GM23338 (cell line): ENCODE measurements at regions not wholly inside any gene's neighbourhood (a gene's known extent, or its start where the extent isn't known, plus 50 kb on each side); places are given as distances from the start of the nearest gene placed in this dataset.

ENCODE experiments used
- ATAC-seq: fragments of 200-7000 bp; cut with Tn5 transposase; 3 replicates; pipeline ENCODE4 v1.9.1; 2020
- DNase-seq: peaks from one replicate; pipeline ENCODE4 v3.0.0-alpha.2; 2015; ENCODE audit warnings: low spot score
- H2AFZ ChIP-seq: fragments of 200-600 bp; sonication (generic); 2 replicates; pipeline ENCODE4 v1.8.0; 2016; ENCODE audit warnings: antibody characterized with exemption, mild to moderate bottlenecking, moderate library complexity
- H3F3A ChIP-seq: fragments of 200-600 bp; sonication (generic); replicated peaks from 2 replicates; pipeline ENCODE4 v1.8.0; 2017; ENCODE audit warnings: antibody characterized with exemption, mixed run types, low read depth
- H3K27ac ChIP-seq: fragments of 200-600 bp; sonication (generic); 2 replicates; pipeline ENCODE4 v1.6.1; 2016; ENCODE audit warnings: low read depth
- H3K27me3 ChIP-seq: fragments of 200-600 bp; sonication (generic); 2 replicates; pipeline ENCODE4 v1.8.0; 2016; ENCODE audit warnings: mild to moderate bottlenecking, mixed run types, moderate library complexity; ENCODE audit not compliant: insufficient read depth
- H3K36me3 ChIP-seq: fragments of 200-600 bp; sonication (generic); 2 replicates; pipeline ENCODE4 v1.8.0; 2016; ENCODE audit warnings: mild to moderate bottlenecking; ENCODE audit not compliant: insufficient read depth
- H3K4me1 ChIP-seq: fragments of 200-600 bp; sonication (generic); 2 replicates; pipeline ENCODE4 v1.8.0; 2016; ENCODE audit warnings: mild to moderate bottlenecking, moderate library complexity; ENCODE audit not compliant: insufficient read depth
- H3K4me2 ChIP-seq: fragments of 200-600 bp; sonication (generic); 2 replicates; pipeline ENCODE4 v1.7.1; 2017; ENCODE audit warnings: mixed run types
- H3K4me3 ChIP-seq: fragments of 200-600 bp; sonication (generic); 2 replicates; pipeline ENCODE4 v1.6.1; 2016; ENCODE audit warnings: mixed run types
- H3K79me2 ChIP-seq: fragments of 200-600 bp; sonication (generic); replicated peaks from 2 replicates; pipeline ENCODE4 v1.8.0; 2017; ENCODE audit warnings: mild to moderate bottlenecking; ENCODE audit not compliant: insufficient read depth
- H3K9me2 ChIP-seq: fragments of 200-600 bp; sonication (generic); 2 replicates; pipeline ENCODE4 v1.8.0; 2017; ENCODE audit not compliant: insufficient read depth
- H4K20me1 ChIP-seq: fragments of 200-600 bp; sonication (generic); replicated peaks from 2 replicates; pipeline ENCODE4 v1.8.0; 2017; ENCODE audit warnings: mild to moderate bottlenecking; ENCODE audit not compliant: insufficient read depth
- H3K27ac Mint-ChIP-seq: 2 replicates; pipeline ENCODE4 v1.8.0; 2020; ENCODE audit warnings: inconsistent platforms, mild to moderate bottlenecking, moderate library complexity, mixed read lengths
- H3K27me3 Mint-ChIP-seq: 3 replicates; pipeline ENCODE4 v1.8.0; 2022; ENCODE audit warnings: low read depth, mild to moderate bottlenecking, moderate library complexity, mixed read lengths, inconsistent platforms; ENCODE audit not compliant: insufficient read depth, poor library complexity
- H3K36me3 Mint-ChIP-seq: 3 replicates; pipeline ENCODE4 v1.8.0; 2021; ENCODE audit warnings: low read depth, mild to moderate bottlenecking, inconsistent platforms, moderate library complexity, mixed read lengths
- H3K4me1 Mint-ChIP-seq: 3 replicates; pipeline ENCODE4 v1.8.0; 2020; ENCODE audit warnings: mild to moderate bottlenecking, inconsistent platforms, mixed read lengths
- H3K4me3 Mint-ChIP-seq: 3 replicates; pipeline ENCODE4 v1.8.0; 2021; ENCODE audit warnings: moderate library complexity, mild to moderate bottlenecking, inconsistent platforms, mixed read lengths
- H3K9me3 Mint-ChIP-seq: 3 replicates; pipeline ENCODE4 v1.8.0; 2020; ENCODE audit warnings: moderate library complexity, mild to moderate bottlenecking, inconsistent platforms, mixed read lengths
- CREB1 ChIP-seq: fragments of 250-450 bp; sonication (Bioruptor Pico); IDR thresholded peaks from 2 replicates; pipeline ENCODE4 v1.5.0; 2020; ENCODE audit warnings: low read depth, mild to moderate bottlenecking, moderate library complexity
- ETS1 ChIP-seq: IDR thresholded peaks from 2 replicates; pipeline ENCODE4 v1.6.1; 2016; ENCODE audit warnings: antibody characterized with exemption
- EZH2 ChIP-seq: fragments of 200-600 bp; sonication (generic); IDR thresholded peaks from one replicate; pipeline ENCODE4 v1.8.0; 2017; ENCODE audit warnings: antibody characterized with exemption, mild to moderate bottlenecking, low read depth; ENCODE audit not compliant: unreplicated experiment
- EZH2phosphoT487 ChIP-seq: fragments of 200-600 bp; sonication (generic); IDR thresholded peaks from one replicate; pipeline ENCODE4 v1.8.1; 2018; ENCODE audit warnings: antibody characterized with exemption; ENCODE audit not compliant: unreplicated experiment
- JUNB ChIP-seq: IDR thresholded peaks from one replicate; pipeline ENCODE4 v1.6.1; 2016; ENCODE audit warnings: antibody characterized with exemption; ENCODE audit not compliant: unreplicated experiment
- POLR2AphosphoS5 ChIP-seq: IDR thresholded peaks from 2 replicates; pipeline ENCODE4 v1.6.1; 2016; ENCODE audit warnings: antibody characterized with exemption, low read depth
- STAT1 ChIP-seq: IDR thresholded peaks from one replicate; pipeline ENCODE4 v1.6.1; 2016; ENCODE audit warnings: antibody characterized with exemption; ENCODE audit not compliant: unreplicated experiment
- ZNF114 ChIP-seq: fragments of 250-450 bp; sonication (Bioruptor Pico); IDR thresholded peaks from 2 replicates; pipeline ENCODE4 v1.5.0; 2020; ENCODE audit warnings: mild to moderate bottlenecking, moderate library complexity
- ZNF331 ChIP-seq: fragments of 250-450 bp; sonication (Bioruptor Pico); IDR thresholded peaks from 2 replicates; pipeline ENCODE4 v1.5.0; 2020; ENCODE audit warnings: low read depth, mild to moderate bottlenecking, moderate library complexity
- TF ChIP-seq, protein P1 (sequence below): IDR thresholded peaks from one replicate; pipeline ENCODE4 v1.6.1; 2018; ENCODE audit warnings: antibody characterized with exemption; ENCODE audit not compliant: unreplicated experiment
- TF ChIP-seq, protein P2 (sequence below), 2 experiments: fragments of 200-600 bp in 1 of 2; sonication (generic) in 1 of 2; conservative IDR thresholded peaks; 2 replicates each; pipeline versions ENCODE4 v1.5.1 to v1.6.1; 2016 to 2017; ENCODE audit warnings: antibody characterized with exemption in 2 of 2, low read depth in 2 of 2, mild to moderate bottlenecking in 2 of 2, moderate library complexity in 1 of 2

GRCh38 chrX:127025013-127025412 lies 205.5 kb downstream of the PRR32 start:
- no peak overlapping the region for H3K4me3 ChIP-seq
- Mint-ChIP-seq H3K27me3 (peaks cover 1% of the 10 kb centered on the region), H3K4me1 (peaks cover 4% of the 10 kb centered on the region; the same call in 1 of the 3 replicates), H3K36me3 (no peaks in the 10 kb centered on the region), H3K4me3 (no peak overlapping the region), H3K9me3 (no peaks in the 10 kb centered on the region), H3K27ac (no peak overlapping the region)
- no peaks in the 10 kb centered on the region for H4K20me1 ChIP-seq
- H3K79me2 ChIP-seq = no peaks in the 10 kb centered on the region
- no peak overlapping the region for H2AFZ ChIP-seq
- TF ChIP-seq POLR2AphosphoS5 = no peak
- TF ChIP-seq, protein P1, sequence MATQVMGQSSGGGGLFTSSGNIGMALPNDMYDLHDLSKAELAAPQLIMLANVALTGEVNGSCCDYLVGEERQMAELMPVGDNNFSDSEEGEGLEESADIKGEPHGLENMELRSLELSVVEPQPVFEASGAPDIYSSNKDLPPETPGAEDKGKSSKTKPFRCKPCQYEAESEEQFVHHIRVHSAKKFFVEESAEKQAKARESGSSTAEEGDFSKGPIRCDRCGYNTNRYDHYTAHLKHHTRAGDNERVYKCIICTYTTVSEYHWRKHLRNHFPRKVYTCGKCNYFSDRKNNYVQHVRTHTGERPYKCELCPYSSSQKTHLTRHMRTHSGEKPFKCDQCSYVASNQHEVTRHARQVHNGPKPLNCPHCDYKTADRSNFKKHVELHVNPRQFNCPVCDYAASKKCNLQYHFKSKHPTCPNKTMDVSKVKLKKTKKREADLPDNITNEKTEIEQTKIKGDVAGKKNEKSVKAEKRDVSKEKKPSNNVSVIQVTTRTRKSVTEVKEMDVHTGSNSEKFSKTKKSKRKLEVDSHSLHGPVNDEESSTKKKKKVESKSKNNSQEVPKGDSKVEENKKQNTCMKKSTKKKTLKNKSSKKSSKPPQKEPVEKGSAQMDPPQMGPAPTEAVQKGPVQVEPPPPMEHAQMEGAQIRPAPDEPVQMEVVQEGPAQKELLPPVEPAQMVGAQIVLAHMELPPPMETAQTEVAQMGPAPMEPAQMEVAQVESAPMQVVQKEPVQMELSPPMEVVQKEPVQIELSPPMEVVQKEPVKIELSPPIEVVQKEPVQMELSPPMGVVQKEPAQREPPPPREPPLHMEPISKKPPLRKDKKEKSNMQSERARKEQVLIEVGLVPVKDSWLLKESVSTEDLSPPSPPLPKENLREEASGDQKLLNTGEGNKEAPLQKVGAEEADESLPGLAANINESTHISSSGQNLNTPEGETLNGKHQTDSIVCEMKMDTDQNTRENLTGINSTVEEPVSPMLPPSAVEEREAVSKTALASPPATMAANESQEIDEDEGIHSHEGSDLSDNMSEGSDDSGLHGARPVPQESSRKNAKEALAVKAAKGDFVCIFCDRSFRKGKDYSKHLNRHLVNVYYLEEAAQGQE = no peak
- TF ChIP-seq JUNB = no peak
- no peak for TF ChIP-seq STAT1
- TF ChIP-seq CREB1 (CRISPR knock-in tag) = no peak
- no peak for TF ChIP-seq EZH2phosphoT487
- no peak for TF ChIP-seq ETS1
- TF ChIP-seq, protein P2, sequence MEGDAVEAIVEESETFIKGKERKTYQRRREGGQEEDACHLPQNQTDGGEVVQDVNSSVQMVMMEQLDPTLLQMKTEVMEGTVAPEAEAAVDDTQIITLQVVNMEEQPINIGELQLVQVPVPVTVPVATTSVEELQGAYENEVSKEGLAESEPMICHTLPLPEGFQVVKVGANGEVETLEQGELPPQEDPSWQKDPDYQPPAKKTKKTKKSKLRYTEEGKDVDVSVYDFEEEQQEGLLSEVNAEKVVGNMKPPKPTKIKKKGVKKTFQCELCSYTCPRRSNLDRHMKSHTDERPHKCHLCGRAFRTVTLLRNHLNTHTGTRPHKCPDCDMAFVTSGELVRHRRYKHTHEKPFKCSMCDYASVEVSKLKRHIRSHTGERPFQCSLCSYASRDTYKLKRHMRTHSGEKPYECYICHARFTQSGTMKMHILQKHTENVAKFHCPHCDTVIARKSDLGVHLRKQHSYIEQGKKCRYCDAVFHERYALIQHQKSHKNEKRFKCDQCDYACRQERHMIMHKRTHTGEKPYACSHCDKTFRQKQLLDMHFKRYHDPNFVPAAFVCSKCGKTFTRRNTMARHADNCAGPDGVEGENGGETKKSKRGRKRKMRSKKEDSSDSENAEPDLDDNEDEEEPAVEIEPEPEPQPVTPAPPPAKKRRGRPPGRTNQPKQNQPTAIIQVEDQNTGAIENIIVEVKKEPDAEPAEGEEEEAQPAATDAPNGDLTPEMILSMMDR (conservative IDR thresholded peaks at IDR 0.05; ENCODE audit: low read depth in 2 of 2) = no peak
- TF ChIP-seq ZNF331 (CRISPR knock-in tag) = no peak
- no peak for TF ChIP-seq EZH2
- no peak for TF ChIP-seq ZNF114 (CRISPR knock-in tag)
- H3K36me3 ChIP-seq = no peaks in the 10 kb centered on the region
- H3K27me3 ChIP-seq = no peaks in the 10 kb centered on the region
- no peaks in the 10 kb centered on the region for H3K9me2 ChIP-seq
- H3F3A ChIP-seq = no peaks in the 10 kb centered on the region
- DNase-seq (no peak), ATAC-seq (no peak)
- no peak overlapping the region for H3K27ac ChIP-seq
- H3K4me1 ChIP-seq = no peaks in the 10 kb centered on the region
- H3K4me2 ChIP-seq = no peak overlapping the region
